NCI-H1694 treated with DMSO at 0.1 percent for 48 hours (cell line): ENCODE measurements at regions not wholly inside any gene's neighbourhood (a gene's known extent, or its start where the extent isn't known, plus 50 kb on each side); places are given as distances from the start of the nearest gene placed in this dataset.

ENCODE experiments used
- DNase-seq: peaks from one replicate; lab custom pipeline; 2025; lab: John Stamatoyannopoulos, UW

- DNase-seq: no peak
These were observed 312.9 kb downstream of the RRAGC start for GRCh38 chr1:38546636-38547035.

DNA sequence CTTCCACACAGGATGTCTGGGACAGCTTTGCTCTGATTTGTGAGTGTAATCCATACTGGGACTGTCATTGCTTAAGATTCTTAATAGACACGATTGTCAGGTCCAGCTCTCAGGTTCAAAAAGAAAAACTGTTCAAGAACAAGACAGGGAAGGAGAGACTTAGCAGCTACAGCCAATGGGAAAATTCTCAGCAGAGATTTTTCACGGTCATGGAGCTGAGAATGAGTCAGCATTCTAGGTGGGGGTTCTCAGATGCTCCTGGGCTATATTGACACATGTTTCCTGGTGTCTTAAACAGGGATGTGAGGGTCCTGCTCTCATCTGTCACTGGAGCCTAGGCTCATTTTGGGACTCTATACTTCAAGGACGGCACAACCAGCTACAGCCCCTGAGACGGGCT is 318.3 kb downstream of the RRAGC start:
- DNase-seq: no peak

- no peak for DNase-seq
These were observed 319.6 kb downstream of the RRAGC start for GRCh38 chr1:38539931-38540330.

DNA sequence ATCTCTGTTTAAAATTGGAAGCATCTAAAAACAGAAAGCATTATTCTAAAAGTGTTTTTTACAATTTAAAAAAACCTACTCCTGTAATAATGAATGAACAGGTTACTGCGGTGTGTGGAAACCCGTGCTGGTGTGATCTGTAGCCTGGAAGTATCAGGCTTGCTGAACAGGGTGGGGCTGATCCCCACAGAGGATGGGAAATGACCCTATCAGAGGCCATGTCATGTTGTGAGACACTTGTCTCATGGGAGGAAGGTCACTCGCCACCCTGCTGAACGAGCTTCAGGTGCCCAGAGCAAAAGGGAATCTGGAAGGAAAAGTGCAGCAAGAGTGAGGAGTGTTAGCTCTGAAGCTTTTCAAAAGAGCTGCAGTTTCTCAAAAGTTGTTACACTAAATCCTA is 320.7 kb downstream of the RRAGC start:
- no peak for DNase-seq

DNA sequence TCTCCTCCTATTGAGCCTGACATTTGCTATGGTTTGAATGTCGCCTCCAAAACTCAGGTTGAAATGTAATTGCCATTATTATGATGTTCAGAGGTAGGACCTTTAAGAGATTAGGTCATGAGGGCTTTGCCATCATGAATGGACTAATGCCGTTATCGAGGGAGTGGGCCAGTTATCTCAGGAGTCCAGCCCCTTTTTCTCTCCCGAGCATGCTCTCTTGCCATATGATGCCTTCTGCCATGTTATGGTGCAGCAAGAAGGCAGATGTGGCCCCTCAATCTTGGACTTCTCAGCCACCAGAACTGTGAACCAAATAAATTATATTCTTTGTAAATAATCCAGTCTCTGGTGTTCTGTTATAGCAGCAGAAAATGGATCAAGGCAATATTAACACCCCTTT is 323.5 kb downstream of the RRAGC start:
- no peak for DNase-seq

DNA sequence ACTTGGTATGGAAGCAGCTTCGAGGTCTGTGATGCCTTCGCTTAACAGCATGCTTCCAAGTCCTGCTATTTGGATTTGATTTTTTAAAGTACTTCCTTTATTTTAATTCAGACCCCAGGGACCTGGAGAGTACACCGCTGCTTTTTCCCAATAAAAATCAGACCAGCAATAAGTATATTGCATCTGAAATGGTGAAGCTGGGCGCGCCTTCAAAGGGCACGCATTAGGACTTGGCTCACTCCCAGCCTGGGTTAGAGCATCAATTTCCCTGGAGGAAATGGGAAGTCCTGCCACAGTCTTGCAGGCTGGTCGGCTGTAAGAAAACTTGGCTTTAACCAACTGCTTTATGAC is 325.1 kb downstream of the RRAGC start:
- DNase-seq: no peak

- no peak for DNase-seq
These were observed 325.6 kb downstream of the RRAGC start for GRCh38 chr1:38533772-38534472.

GRCh38 chr1:38530957-38531356 is 328.6 kb downstream of the RRAGC start:
- no peak for DNase-seq

DNA sequence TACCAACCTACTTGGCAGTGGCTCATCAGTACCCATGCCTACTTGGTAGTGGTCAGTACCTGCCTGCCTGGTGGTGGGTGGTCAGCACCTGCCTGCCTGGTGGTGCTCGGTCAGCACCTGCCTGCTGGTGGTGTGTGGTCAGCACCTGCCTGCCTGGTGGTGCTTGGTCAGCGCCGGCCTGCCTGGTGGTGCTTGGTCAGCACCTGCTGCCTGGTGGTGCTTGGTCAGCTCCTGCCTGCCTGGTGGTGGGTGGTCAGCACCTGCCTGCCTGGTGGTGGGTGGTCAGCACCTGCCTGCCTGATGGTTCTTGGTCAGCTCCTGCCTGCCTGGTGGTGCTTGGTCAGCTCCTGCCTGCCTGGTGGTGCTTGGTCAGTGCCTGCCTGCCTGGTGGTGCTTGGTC is 329.6 kb downstream of the RRAGC start:
- DNase-seq: no peak

DNA sequence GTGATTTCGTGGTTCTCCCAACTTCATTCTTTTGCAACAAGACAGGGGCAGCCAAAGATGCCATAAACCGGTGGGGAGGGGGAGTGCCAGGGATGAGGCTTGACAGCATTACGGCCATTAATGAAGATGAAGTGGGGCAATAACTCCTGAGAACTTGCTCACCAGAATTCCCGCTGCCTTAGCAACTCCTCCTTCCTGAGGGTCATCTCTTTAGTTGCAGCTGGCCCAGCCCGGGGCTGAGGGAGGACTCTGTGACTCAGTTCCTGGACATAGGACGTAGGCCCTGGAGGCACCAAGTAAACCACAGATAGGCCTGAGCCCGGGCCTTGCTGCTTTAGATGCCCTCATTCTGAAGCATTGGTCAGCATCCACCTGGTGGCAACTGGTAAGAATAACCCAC is 330.2 kb downstream of the RRAGC start:
- DNase-seq: no peak

DNA sequence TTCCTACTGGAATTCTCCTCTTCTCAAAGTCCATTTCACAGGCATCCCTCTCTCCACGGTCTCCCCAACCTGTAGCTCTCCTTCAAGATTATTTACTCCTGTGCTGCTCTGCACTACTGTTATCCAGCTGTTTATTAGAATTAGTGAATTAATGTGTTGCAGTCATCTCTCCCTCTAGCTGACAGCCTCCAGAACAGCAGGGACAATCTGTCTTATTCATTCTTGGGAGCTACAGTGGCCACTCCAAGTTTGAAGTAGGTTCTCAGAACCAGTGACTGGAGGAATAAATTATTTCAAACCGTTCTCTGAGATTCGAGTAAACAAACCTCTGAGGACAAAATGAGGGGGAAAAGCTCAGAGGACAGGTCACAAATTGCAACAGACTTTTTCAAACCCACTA is 330.9 kb downstream of the RRAGC start:
- no peak for DNase-seq

- no peak for DNase-seq
These were observed 332.1 kb downstream of the RRAGC start for GRCh38 chr1:38527373-38527966.

- DNase-seq: no peak
These were observed 333.5 kb downstream of the RRAGC start for GRCh38 chr1:38526046-38526445.

GRCh38 chr1:38525343-38526043 is 334.1 kb downstream of the RRAGC start:
- no peak for DNase-seq

DNA sequence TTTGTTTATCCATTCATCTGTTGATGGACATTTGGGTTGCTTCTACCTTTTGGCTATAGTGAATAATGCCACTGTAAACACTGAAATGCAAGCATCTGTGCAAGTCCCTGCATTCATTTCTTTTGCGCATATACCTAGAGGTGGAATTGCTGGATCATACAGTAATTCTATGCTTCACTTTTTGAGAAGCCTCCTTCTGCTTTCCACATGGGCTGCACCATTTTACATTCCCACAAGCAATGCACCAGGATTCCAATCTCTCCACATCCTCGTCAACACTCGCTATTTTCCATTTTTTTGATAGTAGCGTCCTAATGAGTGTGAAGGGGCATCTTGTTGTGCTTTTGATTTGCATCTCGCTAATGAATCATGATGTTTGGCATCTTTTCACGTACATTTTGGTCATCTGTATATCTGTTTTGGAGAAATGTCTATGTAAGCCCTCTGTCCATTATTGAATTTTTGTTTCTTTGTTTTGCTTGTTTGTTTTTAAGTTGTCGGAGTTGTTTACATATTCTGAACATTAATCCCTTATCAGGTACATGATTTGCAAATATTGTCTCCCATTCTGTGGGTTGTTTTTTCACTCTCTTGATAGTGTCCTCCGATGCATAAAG is 335.4 kb downstream of the RRAGC start:
- DNase-seq: no peak

DNA sequence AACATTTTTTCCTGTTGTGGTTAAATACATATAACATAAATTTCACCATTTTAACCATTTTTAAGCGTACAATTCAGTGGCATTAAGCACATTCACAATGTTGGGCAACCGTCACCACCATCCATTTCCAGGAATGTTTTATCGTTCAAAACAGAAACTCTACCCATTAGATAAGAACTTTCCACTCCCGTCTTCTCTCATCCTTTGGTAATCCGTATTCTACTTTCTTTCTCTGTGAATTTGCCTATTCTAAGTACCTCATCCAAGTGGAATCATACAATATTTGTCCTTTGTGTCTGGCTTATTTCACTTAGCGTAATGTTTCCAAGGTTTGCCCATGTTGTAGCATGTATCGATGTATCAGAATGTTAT is 336.0 kb downstream of the RRAGC start:
- no peak for DNase-seq

- no peak for DNase-seq
These were observed 336.5 kb downstream of the RRAGC start for GRCh38 chr1:38522915-38523567.

DNA sequence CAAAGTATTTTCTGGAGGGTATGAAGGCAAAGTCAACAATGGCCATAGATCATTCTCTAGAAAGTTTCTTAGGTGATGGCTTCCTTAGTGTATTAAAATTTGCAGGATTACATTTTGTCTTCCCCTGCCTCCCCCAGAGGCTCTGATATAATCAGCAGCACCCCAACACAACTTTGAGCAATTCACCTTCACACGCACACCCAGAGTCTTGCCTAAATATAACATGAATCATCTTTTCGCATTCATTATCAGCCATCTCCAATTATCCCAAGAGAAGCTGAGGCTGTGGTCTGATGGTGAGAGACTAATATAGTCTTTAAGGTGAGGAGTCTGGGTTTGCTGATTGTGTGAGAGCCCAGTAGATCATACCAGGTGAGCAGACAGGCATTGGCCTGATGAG is 343.0 kb downstream of the RRAGC start:
- no peak for DNase-seq

GRCh38 chr1:38512789-38513188 is 346.8 kb downstream of the RRAGC start:
- DNase-seq: no peak

GRCh38 chr1:38512024-38512767 is 347.4 kb downstream of the RRAGC start:
- no peak for DNase-seq

DNA sequence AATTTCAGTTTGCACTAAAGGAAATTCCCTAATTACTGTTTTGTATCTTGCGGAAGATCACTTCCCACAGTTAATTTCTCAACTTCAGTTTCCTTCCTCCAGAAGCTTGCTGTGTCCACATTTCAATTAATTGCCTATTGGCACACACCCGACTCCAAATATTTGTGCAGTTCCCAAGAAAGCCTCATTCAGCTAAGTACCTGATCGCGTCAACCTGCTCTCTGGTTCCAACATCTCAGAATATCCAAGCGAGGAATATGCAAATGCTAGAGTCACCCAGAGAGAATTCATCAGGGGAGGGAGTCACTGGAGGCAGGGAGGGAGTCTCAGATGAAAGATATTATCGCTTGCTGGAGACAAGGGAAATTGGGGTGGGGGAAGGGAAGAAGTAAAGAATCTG is 351.3 kb downstream of the RRAGC start:
- DNase-seq: no peak

DNA sequence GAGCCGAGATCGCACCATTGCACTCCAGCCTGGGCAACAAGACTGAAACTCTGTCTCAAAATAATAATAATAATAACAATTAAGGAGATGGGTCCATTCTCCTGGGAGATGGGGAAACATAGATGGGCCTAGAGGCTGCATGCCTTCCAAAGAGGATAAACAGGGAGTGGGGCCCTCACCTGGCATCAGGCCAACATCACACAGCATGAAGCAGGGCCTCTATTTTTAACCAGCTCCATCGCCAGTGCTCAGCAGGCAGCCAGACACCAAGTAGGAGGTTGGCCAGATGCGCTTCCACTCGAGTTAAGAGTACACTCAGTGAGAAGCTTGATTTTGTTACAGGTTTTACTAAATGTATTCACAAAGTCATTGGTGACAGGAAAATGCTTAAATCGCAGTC is 352.0 kb downstream of the RRAGC start:
- DNase-seq: no peak
